HEK293 (cell line): ENCODE measurements at regions not wholly inside any gene's neighbourhood (a gene's known extent, or its start where the extent isn't known, plus 50 kb on each side); places are given as distances from the start of the nearest gene placed in this dataset.

Source experiments
- CTCF ChIP-seq: fragments of 450-650 bp; formaldehyde crosslinking; IDR thresholded peaks from 2 replicates; pipeline ENCODE4 v1.5.1; 2016; ENCODE audit warnings: missing biosample characterization, missing genetic modification characterization
- GLI4 ChIP-seq: fragments of 450-650 bp; formaldehyde crosslinking; IDR thresholded peaks from 2 replicates; pipeline ENCODE4 v1.5.1; 2016; ENCODE audit warnings: missing biosample characterization, missing genetic modification characterization
- HOXC10 ChIP-seq: sonication (generic); formaldehyde crosslinking; IDR thresholded peaks from 2 replicates; pipeline ENCODE4 v1.8.1; 2023; ENCODE audit warnings: mild to moderate bottlenecking, missing genetic modification reagents
- KLF1 ChIP-seq: fragments of 450-650 bp; formaldehyde crosslinking; IDR thresholded peaks from 2 replicates; pipeline ENCODE4 v1.5.1; 2016; ENCODE audit warnings: missing biosample characterization, missing genetic modification characterization
- PRDM10 ChIP-seq: fragments of 450-650 bp; formaldehyde crosslinking; IDR thresholded peaks from 2 replicates; pipeline ENCODE4 v1.5.1; 2016; ENCODE audit warnings: missing biosample characterization, missing genetic modification characterization
- ZNF148 ChIP-seq: fragments of 450-650 bp; formaldehyde crosslinking; IDR thresholded peaks from 2 replicates; pipeline ENCODE4 v1.5.0; 2017; ENCODE audit warnings: missing biosample characterization, missing genetic modification characterization, borderline replicate concordance
- ZNF26 ChIP-seq: fragments of 450-650 bp; formaldehyde crosslinking; IDR thresholded peaks from 2 replicates; pipeline ENCODE4 v1.5.1; 2016; ENCODE audit warnings: missing biosample characterization, missing genetic modification characterization
- ZNF354C ChIP-seq: fragments of 450-650 bp; formaldehyde crosslinking; IDR thresholded peaks from 2 replicates; pipeline ENCODE4 v1.5.1; 2016; ENCODE audit warnings: missing biosample characterization, missing genetic modification characterization, low read depth, borderline replicate concordance
- ZNF558 ChIP-seq: fragments of 450-650 bp; formaldehyde crosslinking; IDR thresholded peaks from 2 replicates; pipeline ENCODE4 v1.5.1; 2016; ENCODE audit warnings: missing biosample characterization, missing genetic modification characterization

- no peak for TF ChIP-seq KLF1 (tag by site-specific recombination)
- no peak for TF ChIP-seq CTCF (tag by site-specific recombination)
- no peak for TF ChIP-seq ZNF354C
- TF ChIP-seq ZNF148 (tag by site-specific recombination), result no peak
- TF ChIP-seq GLI4, result no peak
- no peak for TF ChIP-seq ZNF558 (tag by site-specific recombination)
- TF ChIP-seq PRDM10, result no peak
- TF ChIP-seq HOXC10 (CRISPR knock-in tag), result no peak
- no peak for TF ChIP-seq ZNF26
Measured at GRCh38 chr10:106167946-106168345, 996.6 kb downstream of the SORCS1 start.
